ENCODE measurements at regions not wholly inside any gene's neighbourhood (a gene's known extent, or its start where the extent isn't known, plus 50 kb on each side); places are given as distances from the start of the nearest gene placed in this dataset.

DNA sequence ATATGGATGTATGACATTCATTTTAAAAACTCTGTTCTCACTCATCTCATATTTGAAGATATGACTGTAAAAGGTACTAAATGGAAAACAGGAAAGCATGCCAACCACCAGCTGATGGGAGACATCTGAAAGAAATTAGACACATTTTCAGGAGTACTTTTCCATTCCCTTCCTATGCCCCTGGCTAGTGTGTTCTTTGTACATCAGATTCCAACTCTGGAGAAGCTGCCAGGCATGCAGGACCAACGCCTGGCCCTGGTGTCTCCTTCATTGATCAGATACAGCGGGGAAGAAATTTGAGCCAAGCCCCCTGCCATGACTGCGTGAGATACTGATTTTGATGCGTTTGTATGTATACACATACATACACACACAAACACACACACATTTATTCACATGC, 599.0 kb upstream of the SYT4 start:
- DNase-seq (peak in 1 of 5 donors; percentile 10), FAIRE-seq (no peak)
- Histone ChIP-seq H3K4me3 (ENCODE audit: low read length in 3 of 3) (no peak overlapping the region), H3K4me1 (ENCODE audit: control insufficient read depth in 2 of 3, insufficient read depth in 2 of 3, low read depth in 1 of 3, low read length in 3 of 3) (peaks cover 0 to 3% (median 0%) of the 10 kb centered on the region in 3 donors), H3K27me3 (ENCODE audit: control insufficient read depth, insufficient read depth, low read length) (no peaks in the 10 kb centered on the region), H3K9ac (ENCODE audit: low read length in 3 of 3) (no peak overlapping the region), H3K27ac (ENCODE audit: low read depth in 2 of 2, low read length in 2 of 2) (no peak overlapping the region), H3K9me3 (ENCODE audit: control insufficient read depth in 2 of 3, insufficient read depth in 1 of 3, low read length in 3 of 3) (no peaks in the 10 kb centered on the region), H3K36me3 (ENCODE audit: control insufficient read depth in 2 of 3, insufficient read depth in 3 of 3, low read length in 3 of 3) (no peaks in the 10 kb centered on the region)
- intact Hi-C loops (cut with DNase I), result no loop called here
- TF ChIP-seq, protein P1, sequence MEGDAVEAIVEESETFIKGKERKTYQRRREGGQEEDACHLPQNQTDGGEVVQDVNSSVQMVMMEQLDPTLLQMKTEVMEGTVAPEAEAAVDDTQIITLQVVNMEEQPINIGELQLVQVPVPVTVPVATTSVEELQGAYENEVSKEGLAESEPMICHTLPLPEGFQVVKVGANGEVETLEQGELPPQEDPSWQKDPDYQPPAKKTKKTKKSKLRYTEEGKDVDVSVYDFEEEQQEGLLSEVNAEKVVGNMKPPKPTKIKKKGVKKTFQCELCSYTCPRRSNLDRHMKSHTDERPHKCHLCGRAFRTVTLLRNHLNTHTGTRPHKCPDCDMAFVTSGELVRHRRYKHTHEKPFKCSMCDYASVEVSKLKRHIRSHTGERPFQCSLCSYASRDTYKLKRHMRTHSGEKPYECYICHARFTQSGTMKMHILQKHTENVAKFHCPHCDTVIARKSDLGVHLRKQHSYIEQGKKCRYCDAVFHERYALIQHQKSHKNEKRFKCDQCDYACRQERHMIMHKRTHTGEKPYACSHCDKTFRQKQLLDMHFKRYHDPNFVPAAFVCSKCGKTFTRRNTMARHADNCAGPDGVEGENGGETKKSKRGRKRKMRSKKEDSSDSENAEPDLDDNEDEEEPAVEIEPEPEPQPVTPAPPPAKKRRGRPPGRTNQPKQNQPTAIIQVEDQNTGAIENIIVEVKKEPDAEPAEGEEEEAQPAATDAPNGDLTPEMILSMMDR (IDR thresholded peaks at IDR 0.05; ENCODE audit: borderline replicate concordance, extremely low read depth, insufficient read depth), result no peak

DNA sequence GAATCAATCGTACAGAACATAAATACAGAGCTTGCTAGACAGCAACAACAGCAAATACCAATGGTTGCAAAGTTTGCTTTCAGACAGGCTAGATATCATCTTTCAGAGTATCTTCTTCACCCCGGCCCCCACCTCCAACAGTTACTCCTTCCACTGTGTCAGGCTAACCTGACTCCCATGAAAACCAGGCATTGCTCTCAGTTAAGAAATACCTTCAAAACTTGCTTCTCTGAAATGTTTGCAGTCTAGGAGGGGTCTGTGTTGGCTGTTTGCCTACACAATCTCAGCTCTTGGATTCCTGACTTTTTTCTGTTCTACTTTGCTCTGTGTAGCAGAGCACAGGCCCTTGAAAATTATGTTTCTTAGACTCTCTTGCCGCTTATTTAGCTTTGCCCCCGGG, 599.5 kb upstream of the SYT4 start:
- Histone ChIP-seq H3K36me3 (ENCODE audit: control insufficient read depth in 2 of 3, insufficient read depth in 3 of 3, low read length in 3 of 3) (no peaks in the 10 kb centered on the region), H3K27me3 (ENCODE audit: control insufficient read depth, insufficient read depth, low read length) (no peaks in the 10 kb centered on the region), H3K9ac (ENCODE audit: low read length in 3 of 3) (no peak overlapping the region), H3K4me1 (ENCODE audit: control insufficient read depth in 2 of 3, insufficient read depth in 2 of 3, low read depth in 1 of 3, low read length in 3 of 3) (peaks cover 0 to 3% (median 0%) of the 10 kb centered on the region in 3 donors), H3K9me3 (ENCODE audit: control insufficient read depth in 2 of 3, insufficient read depth in 1 of 3, low read length in 3 of 3) (no peaks in the 10 kb centered on the region), H3K4me3 (ENCODE audit: low read length in 3 of 3) (no peak overlapping the region), H3K27ac (ENCODE audit: low read depth in 2 of 2, low read length in 2 of 2) (no peak overlapping the region)
- peak in 3 of 5 donors; percentile 27 to 68 (median 66) for DNase-seq
- no peak for FAIRE-seq
- TF ChIP-seq, protein P1 (IDR thresholded peaks at IDR 0.05; ENCODE audit: borderline replicate concordance, extremely low read depth, insufficient read depth), result no peak
- intact Hi-C loops (cut with DNase I), result no loop called here

DNA sequence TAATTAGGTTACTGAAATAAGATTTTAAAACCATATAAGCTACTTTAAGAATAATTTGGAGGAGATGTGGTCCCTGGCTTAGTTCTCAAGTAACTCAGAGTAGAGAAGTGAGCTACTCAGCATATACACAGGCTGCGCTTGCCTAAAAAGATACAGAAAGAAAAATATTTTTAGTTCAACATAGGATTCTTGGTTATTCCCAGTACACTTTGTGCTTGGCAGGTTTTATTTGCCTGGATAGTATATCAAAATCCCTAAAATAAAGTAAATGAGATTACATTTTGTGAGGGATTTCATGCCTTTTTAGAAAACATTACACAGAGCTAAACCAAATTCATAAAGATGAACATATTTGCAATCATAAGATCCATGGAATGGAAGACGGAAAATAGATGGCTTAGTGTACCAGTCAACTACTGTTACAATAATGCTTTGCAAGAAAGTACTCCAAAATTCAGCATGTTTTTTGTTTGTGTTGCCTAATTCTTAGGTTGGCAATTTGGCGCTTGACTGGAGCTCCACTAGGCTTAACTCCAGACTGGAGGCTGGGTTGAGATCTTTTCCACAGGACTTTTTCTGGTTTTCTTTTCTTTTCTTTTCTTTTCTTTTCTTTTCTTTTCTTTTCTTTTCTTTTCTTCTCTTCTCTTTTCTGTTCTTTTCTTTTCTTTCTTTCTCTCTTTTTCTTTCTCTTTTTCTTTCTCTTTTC, 600.5 kb upstream of the SYT4 start:
- Histone ChIP-seq H3K9me3 (ENCODE audit: control insufficient read depth in 2 of 3, insufficient read depth in 1 of 3, low read length in 3 of 3) (no peaks in the 10 kb centered on the region), H3K27ac (ENCODE audit: low read depth in 2 of 2, low read length in 2 of 2) (no peak overlapping the region), H3K4me1 (ENCODE audit: control insufficient read depth in 2 of 3, insufficient read depth in 2 of 3, low read depth in 1 of 3, low read length in 3 of 3) (peaks cover 0 to 3% (median 0%) of the 10 kb centered on the region in 3 donors), H3K36me3 (ENCODE audit: control insufficient read depth in 2 of 3, insufficient read depth in 3 of 3, low read length in 3 of 3) (no peaks in the 10 kb centered on the region), H3K27me3 (ENCODE audit: control insufficient read depth, insufficient read depth, low read length) (no peaks in the 10 kb centered on the region), H3K4me3 (ENCODE audit: low read length in 3 of 3) (no peak overlapping the region), H3K9ac (ENCODE audit: low read length in 3 of 3) (no peak overlapping the region)
- DNase-seq, result no peak
- FAIRE-seq, result no peak
- TF ChIP-seq, protein P1 (IDR thresholded peaks at IDR 0.05; ENCODE audit: borderline replicate concordance, extremely low read depth, insufficient read depth), result no peak
- intact Hi-C loops (cut with DNase I), result no loop called here

Measured in kidney (tissue), 13 donors.